ENCODE measurements at regions not wholly inside any gene's neighbourhood (a gene's known extent, or its start where the extent isn't known, plus 50 kb on each side); places are given as distances from the start of the nearest gene placed in this dataset.
"Not testable (repeated sequence)": the region's sequence is repeated elsewhere in the genome, so short reads cannot be mapped to it uniquely, and the experiment has no call there.

DNA sequence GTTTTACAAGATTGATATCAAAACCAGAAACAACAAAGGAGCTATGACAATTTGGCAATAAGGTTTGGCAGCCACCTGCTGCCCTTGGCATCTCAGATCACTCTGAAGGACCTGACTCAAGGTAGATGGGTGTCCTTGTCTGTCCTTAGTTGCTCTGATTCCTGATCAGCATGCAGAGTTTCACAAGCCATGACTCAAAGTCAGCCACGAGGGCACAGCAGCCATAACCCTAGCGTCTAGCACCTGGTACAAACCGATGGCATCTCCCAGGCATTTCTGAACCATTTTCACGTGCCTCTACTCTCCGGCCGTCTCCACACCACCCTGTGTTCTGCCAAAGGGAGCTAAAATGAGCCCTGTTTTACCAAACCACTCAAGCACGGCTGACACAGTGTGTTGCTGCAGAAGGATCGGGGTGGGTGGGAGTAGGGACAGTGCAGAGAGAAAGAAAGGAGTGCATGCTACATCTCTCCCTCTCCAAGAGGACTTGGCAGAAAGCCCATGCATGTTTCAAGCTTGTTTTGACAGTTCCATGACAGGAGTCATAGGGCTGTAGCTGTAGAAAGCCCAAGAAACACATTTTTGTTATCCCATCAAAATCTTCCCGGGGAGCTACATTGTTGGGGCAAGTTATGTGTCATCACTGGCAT is 297.3 kb downstream of the ABCC12 start:
- no peak for DNase-seq (ENCODE audit: low spot score)

DNA sequence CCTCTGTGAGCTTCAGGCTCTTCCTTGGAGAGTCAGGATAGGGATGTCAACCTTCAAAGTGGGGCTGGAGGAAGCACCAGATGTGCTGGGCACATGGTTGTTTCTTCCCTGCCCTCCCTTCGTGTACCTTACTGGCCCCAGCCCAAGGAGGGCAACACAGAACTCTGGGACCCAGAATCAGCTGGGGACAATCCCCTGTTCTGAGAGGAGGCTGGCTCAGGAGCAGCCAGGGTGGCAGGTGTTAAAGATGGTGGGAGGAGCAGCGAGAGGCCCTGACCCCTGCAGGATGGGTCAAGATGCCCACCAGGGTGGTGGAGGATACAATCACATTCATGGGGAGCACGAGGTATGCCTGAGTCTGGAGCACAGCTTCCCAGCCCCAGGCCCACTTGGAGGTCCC is 300.4 kb downstream of the ABCC12 start:
- DNase-seq (ENCODE audit: low spot score), result no peak

DNA sequence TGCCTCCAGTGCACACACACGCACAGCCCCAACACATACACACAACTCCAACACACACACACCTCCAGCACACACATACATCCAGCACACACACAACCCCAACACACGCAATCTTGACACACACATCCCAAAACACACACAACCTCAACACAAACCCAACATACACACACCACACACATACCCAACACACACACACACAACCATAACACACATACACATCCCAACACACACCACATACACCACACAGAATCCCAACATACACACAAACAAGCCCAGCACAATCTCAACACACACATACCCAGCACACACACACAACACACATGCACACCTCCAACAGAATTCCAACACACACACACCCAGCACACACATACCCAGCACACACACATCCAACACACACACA is 301.1 kb downstream of the ABCC12 start:
- DNase-seq (ENCODE audit: low spot score), result no peak

- no peak for DNase-seq (ENCODE audit: low spot score)
These were observed 302.8 kb downstream of the ABCC12 start for GRCh38 chr16:47852991-47853390.

GRCh38 chr16:47851146-47851545 is 304.6 kb downstream of the ABCC12 start:
- DNase-seq (ENCODE audit: low spot score), result no peak

DNA sequence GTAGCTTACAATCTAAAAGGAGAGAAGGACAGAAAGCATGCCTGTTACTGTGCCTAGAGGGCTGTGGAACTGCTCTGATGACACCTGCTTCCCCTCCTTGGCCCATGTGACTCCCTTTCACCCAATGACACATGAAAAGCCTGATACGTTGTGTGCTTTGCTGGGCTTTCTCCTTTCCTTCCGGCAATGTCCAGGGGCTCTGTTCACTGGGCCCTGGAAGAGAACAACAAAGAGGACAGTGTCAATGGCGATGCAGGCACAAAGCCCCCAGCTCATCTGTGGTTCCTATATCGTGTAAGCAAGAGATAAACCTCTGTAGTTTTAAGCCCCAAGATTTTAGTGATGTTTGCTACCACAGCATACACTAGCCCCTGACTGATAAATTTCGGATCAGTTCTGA is 306.1 kb downstream of the ABCC12 start:
- DNase-seq (ENCODE audit: low spot score), result no peak

GRCh38 chr16:47848421-47849109 is 307.2 kb downstream of the ABCC12 start:
- DNase-seq (ENCODE audit: low spot score), result no peak

GRCh38 chr16:47847220-47847970 is 308.4 kb downstream of the ABCC12 start:
- no peak for DNase-seq (ENCODE audit: low spot score)

DNA sequence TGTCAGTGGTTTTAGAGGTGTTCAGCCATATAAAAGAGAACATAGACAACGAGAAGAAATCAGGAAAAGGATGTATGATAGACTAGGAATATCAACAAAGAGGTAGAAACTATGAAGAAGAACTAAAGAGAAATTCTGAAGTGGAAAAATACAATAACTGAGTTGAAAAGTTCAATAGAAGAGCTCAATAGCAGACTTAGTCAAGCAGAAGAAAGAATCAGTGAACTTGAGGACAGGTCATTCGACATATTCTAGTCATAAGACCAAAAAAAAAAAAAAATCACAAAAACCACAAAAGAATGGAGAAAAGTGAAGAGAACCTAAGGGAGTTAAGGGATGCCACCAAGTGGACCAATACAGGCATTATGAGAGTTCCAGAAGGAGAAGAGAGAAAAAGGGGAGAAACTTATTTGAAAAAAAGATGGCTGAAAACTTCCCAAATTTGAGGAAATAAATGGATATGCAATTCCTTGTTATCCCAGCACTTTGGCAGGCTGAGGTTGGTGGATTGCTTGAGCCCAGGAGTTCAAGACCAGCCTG is 321.2 kb downstream of the ABCC12 start:
- no peak for DNase-seq (ENCODE audit: low spot score)

GRCh38 chr16:47833771-47834170 is 322.0 kb downstream of the ABCC12 start:
- no peak for DNase-seq (ENCODE audit: low spot score)

DNA sequence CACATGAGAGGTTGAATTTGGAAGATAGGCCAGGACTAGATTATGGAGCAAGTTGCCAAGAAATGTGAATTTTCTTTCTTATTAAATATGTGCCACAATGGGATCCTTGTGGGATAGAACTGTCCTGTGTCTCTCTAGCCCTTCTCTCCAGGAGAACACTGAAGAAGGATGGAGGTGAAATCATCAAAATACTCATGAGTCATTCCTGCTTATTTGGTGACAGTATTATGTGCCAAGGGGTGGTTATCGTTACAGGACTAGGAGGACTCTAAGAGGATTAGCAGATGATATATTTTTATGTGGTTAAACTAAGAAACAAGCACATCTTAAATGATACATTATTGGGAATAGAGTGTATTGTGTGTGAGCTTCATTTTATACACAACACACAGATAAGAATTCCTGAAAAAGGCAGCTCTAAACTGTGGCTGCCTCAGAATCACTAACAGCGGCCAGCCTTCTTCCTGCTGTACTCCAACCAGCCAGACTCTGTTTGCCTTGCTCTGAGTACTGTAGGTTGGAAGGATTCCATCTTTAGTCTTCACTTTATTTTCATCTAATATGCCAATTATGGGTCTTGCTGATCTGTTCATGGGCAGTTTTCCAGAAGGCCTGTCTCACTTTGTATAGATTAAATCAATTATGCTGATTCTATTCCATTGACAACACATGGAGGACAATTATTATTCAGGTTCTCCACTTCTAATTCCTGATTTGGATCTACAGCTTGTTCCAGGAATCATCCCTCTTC is 325.8 kb downstream of the ABCC12 start:
- no peak for DNase-seq (ENCODE audit: low spot score)

- no peak for DNase-seq (ENCODE audit: low spot score)
These were observed 329.7 kb downstream of the ABCC12 start for GRCh38 chr16:47826070-47826469.

DNA sequence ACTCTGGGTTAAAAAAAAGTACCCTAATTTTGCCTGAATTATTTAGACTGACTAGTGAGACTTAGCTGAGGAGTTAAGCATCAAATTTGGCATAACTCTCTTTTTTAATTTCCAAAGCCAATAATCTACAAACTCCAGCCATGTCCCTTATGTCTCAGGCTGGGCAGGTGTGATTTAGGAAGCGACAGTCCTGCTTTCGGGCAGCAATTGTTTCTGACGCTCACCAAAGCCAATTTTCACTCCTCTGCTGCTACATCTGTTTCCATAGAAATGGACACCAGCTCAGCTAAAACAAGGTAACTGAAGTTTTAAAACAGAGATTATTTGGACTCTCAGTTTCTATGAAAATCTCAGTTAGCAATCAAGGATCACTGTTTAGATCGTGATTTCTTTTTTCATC is 338.7 kb downstream of the ABCC12 start:
- DNase-seq (ENCODE audit: low spot score), result no peak

DNA sequence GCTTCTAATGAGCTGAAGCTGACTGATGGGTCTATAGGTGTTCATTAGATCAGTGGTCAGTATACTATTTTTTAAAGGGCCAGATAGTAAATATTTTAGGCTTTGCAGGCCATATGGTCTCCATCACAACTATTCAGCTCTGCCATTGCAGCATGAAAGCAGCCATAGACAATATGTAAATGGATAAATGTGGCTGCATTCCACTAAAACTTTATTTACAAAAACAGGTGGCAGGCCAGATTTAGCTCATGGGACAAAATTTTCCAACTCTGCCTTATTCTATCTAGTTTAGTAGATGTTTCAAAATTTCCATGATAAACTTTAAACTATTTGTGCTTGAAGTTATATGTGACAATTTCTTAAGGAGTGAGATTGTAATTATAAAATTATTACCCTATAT is 339.3 kb downstream of the ABCC12 start:
- DNase-seq (ENCODE audit: low spot score), result no peak

GRCh38 chr16:47815655-47816054 is 340.1 kb downstream of the ABCC12 start:
- no peak for DNase-seq (ENCODE audit: low spot score)

DNA sequence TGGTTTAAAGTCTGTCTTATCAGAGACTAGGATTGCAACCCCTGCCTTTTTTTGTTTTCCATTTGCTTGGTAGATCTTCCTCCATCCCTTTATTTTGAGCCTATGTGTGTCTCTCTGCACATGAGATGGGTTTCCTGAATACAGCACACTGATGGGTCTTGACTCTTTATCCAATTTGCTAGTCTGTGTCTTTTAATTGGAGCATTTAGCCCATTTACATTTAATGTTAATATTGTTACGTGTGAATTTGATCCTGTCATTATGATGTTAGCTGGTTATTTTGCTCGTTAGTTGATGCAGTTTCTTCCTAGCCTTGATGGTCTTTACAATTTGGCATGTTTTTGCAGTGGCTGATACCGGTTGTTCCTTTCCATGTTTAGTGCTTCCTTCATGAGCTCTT is 344.0 kb downstream of the ABCC12 start:
- not testable (repeated sequence) for DNase-seq (ENCODE audit: low spot score)

DNA sequence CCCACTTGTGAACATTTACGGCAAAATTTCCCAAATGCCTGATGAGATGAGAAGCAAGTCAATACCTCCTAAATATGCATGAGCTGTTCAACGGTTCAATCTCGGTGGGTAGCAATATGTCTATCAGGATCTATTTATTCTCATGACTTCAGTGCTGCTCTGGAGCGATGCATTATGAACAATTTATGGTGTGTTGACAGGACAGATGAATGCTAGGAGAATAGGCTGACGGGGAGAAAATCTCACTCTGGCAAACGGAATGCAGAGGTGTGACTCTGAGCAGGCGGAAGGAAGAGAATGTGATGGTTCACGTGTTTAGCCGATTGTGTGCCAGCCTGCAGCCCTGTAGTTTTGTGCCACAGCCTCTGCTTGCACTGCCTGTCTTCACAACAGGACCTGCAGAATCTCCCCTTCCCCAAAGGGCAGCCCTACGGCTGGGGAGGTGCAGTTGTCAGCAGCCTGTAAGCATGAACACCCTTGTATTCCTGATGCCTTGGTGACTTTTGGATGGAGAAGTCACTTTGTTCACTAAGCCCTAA is 345.2 kb downstream of the PHKB start:
- no peak for DNase-seq (ENCODE audit: low spot score)

DNA sequence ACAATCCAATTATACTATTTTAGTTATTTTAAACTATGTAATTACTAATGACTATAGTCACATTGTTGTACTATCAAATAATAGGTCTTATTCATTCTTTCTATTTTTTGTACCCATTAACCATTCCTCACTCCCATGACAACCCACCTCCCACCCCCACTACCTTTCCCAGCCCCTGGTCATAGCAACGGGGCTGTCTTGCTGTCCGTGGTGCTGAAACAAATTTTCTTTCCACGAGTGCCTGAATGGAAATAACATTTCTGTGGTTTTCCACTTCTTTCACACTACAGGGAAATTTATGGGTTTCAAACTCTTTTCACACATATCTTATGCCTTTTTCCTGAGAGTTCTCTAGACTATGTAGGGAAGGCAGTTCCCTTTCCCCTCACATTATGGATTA is 326.6 kb downstream of the PHKB start:
- DNase-seq (ENCODE audit: low spot score), result no peak

GRCh38 chr16:47781673-47782072 is 320.5 kb downstream of the PHKB start:
- no peak for DNase-seq (ENCODE audit: low spot score)

DNA sequence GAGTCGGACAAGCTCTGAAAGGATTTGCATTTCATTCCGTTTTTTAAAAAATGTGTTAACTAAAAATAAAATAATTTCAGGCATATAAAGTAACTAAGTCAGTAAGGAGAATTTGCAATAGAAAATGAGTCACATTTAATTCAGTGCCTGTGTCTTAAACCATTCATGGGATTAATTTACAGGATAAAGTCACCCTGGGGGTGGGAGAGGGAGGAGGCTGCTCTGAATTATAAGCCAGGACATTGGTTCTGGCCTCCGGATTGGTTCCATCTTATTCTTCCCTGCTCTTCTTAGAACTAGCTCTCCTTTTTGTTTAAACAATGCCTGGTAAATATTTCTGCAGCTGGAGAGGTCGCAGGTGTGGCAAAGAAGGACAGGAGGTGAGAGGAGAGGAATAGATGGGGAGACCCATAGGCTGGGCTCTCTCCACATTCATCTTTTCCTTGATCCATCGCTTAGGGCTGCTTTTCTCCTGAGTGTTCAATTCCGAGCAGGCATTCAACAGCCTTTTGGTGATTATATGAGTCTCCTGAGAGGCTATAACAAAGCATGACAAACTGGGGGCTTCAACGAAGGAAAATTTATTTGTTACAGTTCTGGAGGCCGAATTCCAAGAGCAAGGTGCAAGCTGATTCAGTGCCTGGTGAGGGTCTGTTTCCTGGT is 319.2 kb downstream of the PHKB start:
- no peak for DNase-seq (ENCODE audit: low spot score)
